HG02885 (cell line): ENCODE measurements at regions not wholly inside any gene's neighbourhood (a gene's known extent, or its start where the extent isn't known, plus 50 kb on each side); places are given as distances from the start of the nearest gene placed in this dataset.

Source experiments
- ATAC-seq: cut with Tn5 transposase; IDR thresholded peaks from one replicate; pipeline ENCODE4 v1.9.1; 2021; ENCODE audit warnings: mild to moderate bottlenecking; ENCODE audit not compliant: unreplicated experiment, poor library complexity

- no peak for ATAC-seq
Measured at GRCh38 chr12:87846045-87846444, 183.2 kb downstream of the C12orf50 start.

- no peak for ATAC-seq
Measured at GRCh38 chr12:87841935-87842334, 187.3 kb downstream of the C12orf50 start.

DNA sequence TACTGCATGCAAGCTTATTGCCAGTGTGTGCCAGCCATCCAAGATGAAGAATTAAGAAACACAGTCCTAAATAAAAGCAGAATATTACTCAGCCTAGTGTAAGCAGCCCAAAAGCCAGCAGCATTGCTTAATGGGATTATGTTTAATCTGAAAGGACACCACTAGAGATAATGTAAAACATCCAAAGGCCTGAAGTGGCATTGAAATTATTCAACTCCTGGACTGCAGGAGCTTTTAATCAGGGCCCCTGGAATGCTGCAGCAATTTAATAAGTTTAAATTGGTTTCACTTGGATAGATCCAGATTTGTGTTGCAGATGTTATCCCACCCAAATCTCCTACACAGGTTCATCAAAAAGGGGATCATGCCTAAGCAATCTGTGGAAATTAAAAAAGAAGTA lies 193.0 kb downstream of the C12orf50 start:
- no peak for ATAC-seq

DNA sequence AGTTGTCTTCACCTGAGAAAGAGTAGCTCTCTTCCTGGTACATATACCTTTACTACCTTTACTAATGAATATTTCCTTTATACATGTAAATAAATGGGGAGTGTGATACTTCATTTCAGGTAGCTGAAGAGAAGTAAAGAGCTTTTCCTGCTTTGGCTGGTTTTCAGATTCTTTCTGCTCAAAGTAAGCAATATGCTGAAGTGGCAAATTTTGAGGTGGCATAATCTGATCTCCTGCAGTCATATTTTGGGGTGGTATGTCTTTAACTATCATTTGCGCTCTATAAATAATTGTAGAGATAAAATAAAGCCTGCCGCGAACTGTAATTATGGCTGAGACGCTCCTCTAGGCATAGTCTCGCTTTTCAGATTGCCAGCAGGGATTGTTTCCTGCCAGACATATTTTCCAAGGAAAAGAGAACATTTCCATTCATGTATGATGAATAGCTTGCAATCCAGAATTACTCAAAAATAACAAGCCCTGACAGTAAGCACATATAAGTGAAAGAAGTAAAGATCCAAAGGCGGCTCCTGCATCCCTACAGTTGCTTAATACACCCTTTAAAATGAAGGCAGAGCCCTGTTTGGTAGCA lies 200.7 kb downstream of the C12orf50 start:
- ATAC-seq: no peak

GRCh38 chr12:87827638-87828264 lies 201.4 kb downstream of the C12orf50 start:
- no peak for ATAC-seq

- no peak for ATAC-seq
Measured at GRCh38 chr12:87822923-87823322, 206.3 kb downstream of the C12orf50 start.

GRCh38 chr12:87820524-87821202 lies 208.5 kb downstream of the C12orf50 start:
- no peak for ATAC-seq

DNA sequence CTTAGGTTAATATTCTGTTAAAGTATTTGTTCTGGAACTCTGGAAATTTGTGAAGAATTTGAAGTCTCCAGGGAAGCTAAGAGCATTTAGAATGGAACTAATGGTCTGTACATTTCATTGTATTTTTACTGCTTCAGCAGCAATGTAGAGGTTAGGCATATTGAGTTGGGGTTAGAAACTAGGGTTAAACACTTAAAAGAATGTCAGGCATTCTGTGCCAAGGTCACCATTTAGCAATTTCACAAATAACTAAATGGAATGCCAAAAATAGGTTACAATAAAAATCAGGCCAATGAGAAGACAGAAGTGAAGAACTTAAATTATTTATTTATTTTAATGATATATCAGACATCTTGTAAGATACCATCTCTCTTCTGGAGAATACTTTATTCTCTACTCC lies 210.8 kb downstream of the C12orf50 start:
- ATAC-seq: no peak

- ATAC-seq: no peak
Measured at GRCh38 chr12:87815771-87816585, 213.2 kb downstream of the C12orf50 start.

DNA sequence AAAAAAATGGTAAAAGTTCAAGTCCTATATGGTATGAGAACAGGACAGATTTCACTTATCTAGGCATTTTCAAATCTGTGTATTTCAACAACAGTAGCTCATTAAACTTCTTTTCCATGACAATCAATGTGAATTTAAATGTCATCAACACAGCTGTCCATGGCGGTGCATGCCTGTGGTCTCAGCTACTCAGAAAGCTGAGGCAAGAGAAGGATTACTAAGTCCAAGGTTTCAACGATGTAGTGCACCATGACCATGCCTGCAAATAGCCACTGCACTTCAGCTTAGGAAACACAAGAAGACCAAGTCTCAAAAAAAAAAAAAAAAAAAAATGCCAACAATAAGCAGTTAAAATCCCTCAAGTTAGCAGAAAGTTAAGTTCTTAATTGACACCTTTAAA lies 214.6 kb downstream of the C12orf50 start:
- ATAC-seq: no peak

GRCh38 chr12:87813476-87814234 lies 215.5 kb downstream of the C12orf50 start:
- ATAC-seq: no peak

- ATAC-seq: no peak
Measured at GRCh38 chr12:87812681-87813080, 216.5 kb downstream of the C12orf50 start.

GRCh38 chr12:87812030-87812429 lies 217.2 kb downstream of the C12orf50 start:
- ATAC-seq: no peak

DNA sequence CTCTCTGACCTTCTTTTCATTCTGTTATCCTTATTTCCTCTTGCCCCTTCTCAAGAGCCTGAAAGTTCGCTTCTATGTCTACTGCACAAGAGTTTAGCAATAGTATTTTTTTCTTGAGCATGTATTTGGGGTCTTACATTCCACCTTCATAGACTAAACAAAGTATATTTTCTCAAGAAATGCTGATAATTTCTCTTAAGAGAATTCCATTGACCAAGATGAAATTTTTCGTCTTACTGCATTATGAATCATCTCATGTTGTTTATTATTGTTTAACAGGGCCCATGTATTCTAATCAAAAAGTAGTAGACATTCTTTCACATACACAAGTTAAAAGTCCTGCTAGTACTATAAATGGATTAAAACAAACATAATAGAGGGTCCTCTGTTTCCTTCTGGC lies 219.3 kb downstream of the C12orf50 start:
- no peak for ATAC-seq

DNA sequence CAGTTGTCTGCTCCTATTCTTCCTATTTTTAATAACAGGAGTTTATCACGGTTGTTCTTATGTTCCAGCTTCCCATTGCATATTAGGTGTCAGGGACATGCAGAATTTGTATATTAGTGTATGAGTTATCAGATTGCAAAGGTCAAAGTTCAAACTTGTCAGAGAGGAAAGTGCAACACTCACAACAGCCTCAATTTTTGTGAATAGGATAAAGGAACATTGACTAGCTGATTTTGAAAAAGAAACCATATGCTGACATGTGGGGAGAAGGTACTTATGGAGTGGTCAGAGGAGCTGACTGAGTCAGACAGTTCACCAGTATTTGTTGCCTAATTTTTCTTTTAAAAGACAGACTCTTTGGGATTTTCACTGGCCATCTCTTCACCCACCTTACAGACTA lies 222.1 kb downstream of the C12orf50 start:
- no peak for ATAC-seq

GRCh38 chr12:87806310-87806709 lies 222.9 kb downstream of the C12orf50 start:
- ATAC-seq: no peak

- ATAC-seq: no peak
Measured at GRCh38 chr12:87804386-87804785, 224.8 kb downstream of the C12orf50 start.

GRCh38 chr12:87802721-87803011 lies 226.5 kb downstream of the C12orf50 start:
- no peak for ATAC-seq

GRCh38 chr12:87801860-87802720 lies 227.1 kb downstream of the C12orf50 start:
- no peak for ATAC-seq
